Endothelial cell of umbilical vein (primary cell): ENCODE measurements at regions not wholly inside any gene's neighbourhood (a gene's known extent, or its start where the extent isn't known, plus 50 kb on each side); places are given as distances from the start of the nearest gene placed in this dataset.

Experiments used
- BruUV-seq: library from RNA; stranded (reverse); fragments of 400-500 nt; replicated peaks from 2 replicates; lab custom pipeline; 2021; lab: Mats Ljungman, UMichigan
- CTCF ChIA-PET: fragments of 300-600, 350-600 bp; sonication (Branson Sonifier 250); formaldehyde crosslinking; loops from one replicate; lab custom pipeline; 2021; ENCODE audit warnings: antibody characterized with exemption, inconsistent platforms; lab: Charles Lee
- POLR2A ChIA-PET: fragments of 300-600, 350-600 bp; sonication (Branson Sonifier 250); formaldehyde crosslinking; loops from one replicate; lab custom pipeline; 2021; ENCODE audit warnings: antibody characterized with exemption, inconsistent platforms; lab: Charles Lee
- DNase-seq: peaks from one replicate; pipeline ENCODE4 v3.0.0-alpha.2; 2011; ENCODE audit warnings: low read depth, low spot score
- FAIRE-seq: peaks from 2 replicates; lab custom pipeline; 2011; peaks lifted over from hg19 to GRCh38; lab: Jason Lieb, UNC
- H2AFZ ChIP-seq: 2 replicates; pipeline ENCODE4 v1.6.0; 2012; ENCODE audit warnings: low read depth, low read length, control low read depth, inconsistent platforms
- H3K27ac ChIP-seq: 2 replicates; pipeline ENCODE4 v1.5.1; 2011; ENCODE audit warnings: low read depth, mild to moderate bottlenecking, control low read depth, low read length, moderate library complexity; ENCODE audit not compliant: insufficient read depth
- H3K27me3 ChIP-seq, 2 experiments: 2 replicates each; pipeline versions ENCODE4 v1.6.0 to v1.6.1; 2011; ENCODE audit warnings: low read length in 2 of 2, mixed read lengths in 1 of 2; ENCODE audit not compliant: control insufficient read depth in 2 of 2, insufficient read depth in 2 of 2
- H3K36me3 ChIP-seq, 2 experiments: 2 replicates in 1 of 2; 3 replicates in 1 of 2; pipeline ENCODE4 v1.5.1; 2011; ENCODE audit warnings: low read length in 2 of 2, mild to moderate bottlenecking in 1 of 2, moderate library complexity in 1 of 2; ENCODE audit not compliant: control insufficient read depth in 2 of 2, insufficient read depth in 2 of 2; ENCODE audit errors: extremely low read depth in 1 of 2
- H3K4me1 ChIP-seq: 3 replicates; pipeline ENCODE4 v1.5.1; 2011; ENCODE audit warnings: mild to moderate bottlenecking, low read length; ENCODE audit not compliant: control insufficient read depth, insufficient read depth; ENCODE audit errors: extremely low read depth
- H3K4me2 ChIP-seq: 2 replicates; pipeline ENCODE4 v1.6.1; 2011; ENCODE audit warnings: low read length, control low read depth, mixed read lengths; ENCODE audit not compliant: insufficient read depth
- H3K4me3 ChIP-seq, 3 experiments: fragments of 200-600 bp in 1 of 3; sonication (generic), shearing (Covaris generic) in 1 of 3; replicated peaks in 1 of 3; 2 replicates each; pipeline ENCODE4 v1.5.1; 2011 to 2016; ENCODE audit warnings: control low read depth in 3 of 3, low read length in 3 of 3, mild to moderate bottlenecking in 2 of 3, inconsistent platforms in 1 of 3, low read depth in 1 of 3, moderate library complexity in 1 of 3; ENCODE audit not compliant: insufficient read depth in 1 of 3
- H3K79me2 ChIP-seq: 2 replicates; pipeline ENCODE4 v1.6.0; 2012; ENCODE audit warnings: low read length, inconsistent platforms; ENCODE audit not compliant: control insufficient read depth, insufficient read depth
- H3K9ac ChIP-seq: replicated peaks from 2 replicates; pipeline ENCODE3; 2011; ENCODE audit warnings: low read length, control low read depth; ENCODE audit not compliant: insufficient read depth; ENCODE audit errors: extremely low read depth
- H3K9me1 ChIP-seq: replicated peaks from 3 replicates; pipeline ENCODE4 v1.6.0; 2011; ENCODE audit warnings: mild to moderate bottlenecking, low read length; ENCODE audit not compliant: control insufficient read depth, insufficient read depth; ENCODE audit errors: extremely low read depth
- H3K9me3 ChIP-seq: replicated peaks from 2 replicates; pipeline ENCODE4 v1.5.1; 2012; ENCODE audit warnings: low read length, inconsistent platforms; ENCODE audit not compliant: control insufficient read depth, insufficient read depth
- H4K20me1 ChIP-seq: replicated peaks from 2 replicates; pipeline ENCODE3; 2011; ENCODE audit warnings: mild to moderate bottlenecking, low read length; ENCODE audit not compliant: control insufficient read depth, insufficient read depth; ENCODE audit errors: extremely low read depth
- CTCF ChIP-seq, 2 donors: IDR thresholded peaks; 1 replicate in 1 of 2; 2 replicates in 1 of 2; pipeline ENCODE4 v1.5.1; 2011; ENCODE audit warnings: low read length in 2 of 2, mild to moderate bottlenecking in 2 of 2, moderate library complexity in 2 of 2, control low read depth in 1 of 2, inconsistent platforms in 1 of 2, low read depth in 1 of 2; ENCODE audit not compliant: insufficient read depth in 1 of 2; ENCODE audit errors: extremely low read depth in 1 of 2
- FOS ChIP-seq: IDR thresholded peaks from 2 replicates; pipeline ENCODE4 v1.6.1; 2011; ENCODE audit warnings: mild to moderate bottlenecking, low read length, moderate library complexity, borderline replicate concordance; ENCODE audit not compliant: insufficient read depth
- GATA2 ChIP-seq: IDR thresholded peaks from 2 replicates; pipeline ENCODE4 v1.7.0; 2011; ENCODE audit warnings: low read depth, mild to moderate bottlenecking, moderate library complexity, mixed read lengths, low read length; ENCODE audit not compliant: insufficient read length, insufficient read depth
- JUN ChIP-seq: IDR thresholded peaks from 2 replicates; pipeline ENCODE4 v1.6.1; 2011; ENCODE audit warnings: borderline replicate concordance, low read depth; ENCODE audit not compliant: insufficient read length, insufficient read depth
- MYC ChIP-seq: IDR thresholded peaks from one replicate; pipeline ENCODE4 v1.6.1; 2011; ENCODE audit warnings: mild to moderate bottlenecking, low read depth, low read length
- POLR2A ChIP-seq: IDR thresholded peaks from 2 replicates; pipeline ENCODE4 v1.6.1; 2012; ENCODE audit warnings: low read depth, mild to moderate bottlenecking, control low read depth, low read length
- POLR2AphosphoS5 ChIP-seq: IDR thresholded peaks from 2 replicates; pipeline ENCODE4 v1.6.1; 2012; ENCODE audit warnings: low read depth, mild to moderate bottlenecking, control low read depth, low read length, moderate library complexity; ENCODE audit not compliant: insufficient read depth
- dilution Hi-C: fragments of 300-500 bp; cut with MboI; formaldehyde crosslinking; loops from one replicate; pipeline ENCODE4 v1.15.0; 2019; ENCODE audit warnings: low sequenced_read_pairs; ENCODE audit not compliant: extremely low pct_ligation_motif_present
- intact Hi-C: fragments of 100-400 bp; cut with micrococcal nuclease; formaldehyde crosslinking; loops from one replicate; pipeline ENCODE4 v1.10.0; 2022

DNA sequence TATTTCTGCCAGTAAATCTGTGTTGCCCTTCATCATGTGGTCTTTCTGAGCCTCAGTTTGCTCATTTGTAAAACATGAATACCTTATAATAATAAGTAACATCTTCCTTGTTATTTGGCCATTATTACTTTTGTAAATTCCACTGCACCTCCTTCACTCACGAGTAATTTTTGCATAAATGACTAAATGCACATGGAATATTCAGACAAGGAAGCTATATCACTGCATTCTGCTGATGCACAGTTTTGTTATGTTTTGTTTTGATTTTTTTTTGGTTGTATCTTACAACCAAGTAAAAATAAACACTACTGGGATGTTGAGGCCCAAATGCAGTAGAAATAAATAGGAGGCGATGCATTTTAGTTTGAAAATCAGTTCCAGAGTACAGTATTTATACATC, 185.3 kb upstream of the POU3F3 start:
- no peak for FAIRE-seq
- Histone ChIP-seq H3K4me2 (no peak overlapping the region), H2AFZ (no peak overlapping the region), H3K79me2 (no peaks in the 10 kb centered on the region), H4K20me1 (no peaks in the 10 kb centered on the region), H3K9me1 (no peaks in the 10 kb centered on the region), H3K27me3 (no peaks in the 10 kb centered on the region), H3K27ac (no peak overlapping the region), H3K9me3 (peaks cover 2% of the 10 kb centered on the region), H3K9ac (no peak overlapping the region), H3K4me3 (no peak overlapping the region), H3K36me3 (no peaks in the 10 kb centered on the region), H3K4me1 (no peaks in the 10 kb centered on the region)
- no peak for TF ChIP-seq JUN
- TF ChIP-seq MYC: no peak
- no peak for TF ChIP-seq GATA2
- TF ChIP-seq CTCF (IDR thresholded peaks at IDR 0.05; ENCODE audit: extremely low read depth in 1 of 2, insufficient read depth in 1 of 2, low read depth in 1 of 2, low read length in 2 of 2): no peak
- TF ChIP-seq POLR2A: no peak
- TF ChIP-seq POLR2AphosphoS5: no peak
- CTCF ChIA-PET: no interaction called here
- intact Hi-C loops (no loop called here), dilution Hi-C loops (no loop called here)
- no TSS peak for BruUV-seq
- POLR2A ChIA-PET: no interaction called here
- DNase-seq: no peak

GRCh38 chr2:104673225-104673624, 180.7 kb upstream of the POU3F3 start:
- DNase-seq: no peak
- Histone ChIP-seq H2AFZ (no peak overlapping the region), H3K36me3 (no peaks in the 10 kb centered on the region), H3K9me3 (peaks cover 3% of the 10 kb centered on the region), H3K27me3 (no peaks in the 10 kb centered on the region), H3K4me2 (no peak overlapping the region), H4K20me1 (no peaks in the 10 kb centered on the region), H3K9me1 (no peaks in the 10 kb centered on the region), H3K9ac (no peak overlapping the region), H3K79me2 (no peaks in the 10 kb centered on the region), H3K4me3 (no peak overlapping the region), H3K4me1 (no peaks in the 10 kb centered on the region), H3K27ac (no peak overlapping the region)
- CTCF ChIA-PET: no interaction called here
- dilution Hi-C loops (no loop called here), intact Hi-C loops (no loop called here)
- FAIRE-seq: no peak
- POLR2A ChIA-PET: no interaction called here
- no TSS peak for BruUV-seq
- TF ChIP-seq MYC: no peak
- no peak for TF ChIP-seq CTCF (IDR thresholded peaks at IDR 0.05; ENCODE audit: extremely low read depth in 1 of 2, insufficient read depth in 1 of 2, low read depth in 1 of 2, low read length in 2 of 2)
- TF ChIP-seq FOS: no peak
- TF ChIP-seq JUN: no peak
- TF ChIP-seq GATA2: no peak
- no peak for TF ChIP-seq POLR2A
